ENCODE measurements at regions not wholly inside any gene's neighbourhood (a gene's known extent, or its start where the extent isn't known, plus 50 kb on each side); places are given as distances from the start of the nearest gene placed in this dataset.
"Not testable (repeated sequence)": the region's sequence is repeated elsewhere in the genome, so short reads cannot be mapped to it uniquely, and the experiment has no call there.

DNA sequence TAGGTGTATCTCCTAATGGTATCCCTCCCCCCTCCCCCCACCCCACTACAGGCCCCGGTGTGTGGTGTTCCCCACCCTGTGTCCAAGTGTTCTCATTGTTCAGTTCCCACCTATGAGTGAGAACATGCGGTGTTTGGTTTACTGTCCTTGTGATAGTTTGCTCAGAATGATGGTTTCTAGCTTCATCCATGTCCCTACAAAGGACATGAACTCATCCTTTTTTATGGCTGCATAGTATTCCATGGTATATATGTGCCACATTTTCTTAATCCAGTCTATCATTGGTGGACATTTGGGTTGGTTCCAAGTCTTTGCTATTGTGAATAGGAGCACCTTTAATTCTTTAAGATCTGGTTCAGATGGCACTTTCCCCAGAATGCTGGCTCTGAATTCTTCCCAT lies 58.5 kb upstream of the PTGFRN start:
- not testable (repeated sequence) for DNase-seq (ENCODE audit: low spot score)

DNA sequence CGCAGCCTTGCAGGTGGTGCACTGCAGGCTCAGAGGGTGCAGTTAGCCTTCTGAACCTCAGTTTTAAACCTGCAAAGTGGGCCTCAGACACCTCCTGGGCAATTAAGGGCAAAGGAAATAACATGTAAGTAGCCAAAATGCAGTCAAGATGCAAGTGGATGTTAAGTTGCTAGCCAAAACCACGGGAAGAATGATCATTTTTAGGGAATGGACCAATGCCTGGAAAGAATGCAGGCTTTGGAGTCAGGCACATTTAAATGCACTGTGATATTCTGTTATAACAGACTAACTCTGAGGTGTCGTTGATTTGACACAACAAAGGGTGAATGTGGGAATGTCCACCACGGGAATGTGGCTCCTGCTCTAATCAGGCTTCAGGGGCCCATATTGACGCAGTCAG lies 57.9 kb upstream of the PTGFRN start:
- DNase-seq (ENCODE audit: low spot score): no peak

DNA sequence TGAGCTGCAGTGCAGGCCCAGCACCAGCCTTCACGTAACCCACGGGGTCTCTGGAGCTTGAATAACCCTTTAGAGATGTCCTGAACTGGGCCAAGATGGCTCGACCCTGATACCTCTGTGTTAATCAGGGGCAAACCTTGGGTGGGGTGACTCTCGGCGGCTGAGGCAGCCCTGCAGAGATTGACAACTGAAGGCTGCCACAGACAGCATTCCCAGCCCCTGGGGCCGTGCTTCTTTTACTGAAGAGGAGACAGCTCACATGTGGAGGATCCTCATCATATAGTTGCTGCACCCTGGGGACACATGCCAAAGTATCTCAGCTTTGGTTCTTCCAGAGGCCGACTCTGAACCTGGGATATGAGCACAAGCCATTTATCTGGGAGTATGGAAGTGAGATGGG lies 57.3 kb upstream of the PTGFRN start:
- DNase-seq (ENCODE audit: low spot score): no peak

DNA sequence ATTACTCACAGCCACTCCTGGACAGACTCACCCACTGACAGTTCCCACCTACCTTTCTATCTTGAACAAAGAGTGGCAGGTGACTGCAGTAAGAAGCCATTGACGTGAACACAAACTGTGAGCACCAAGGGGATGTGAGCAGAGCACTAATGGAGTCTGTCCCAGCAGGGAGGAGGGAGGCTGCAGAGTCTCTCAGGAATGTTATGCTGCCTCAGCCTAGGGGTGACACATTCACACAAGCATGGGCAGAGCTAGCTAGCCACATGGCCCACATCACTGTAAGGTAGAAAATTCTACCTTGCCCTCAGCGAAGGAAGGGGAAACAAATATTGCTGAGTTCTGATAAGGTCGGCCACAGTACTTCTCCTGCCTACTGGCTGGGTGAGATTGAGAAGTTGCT lies 56.8 kb upstream of the PTGFRN start:
- DNase-seq (ENCODE audit: low spot score): peak; percentile 11

DNA sequence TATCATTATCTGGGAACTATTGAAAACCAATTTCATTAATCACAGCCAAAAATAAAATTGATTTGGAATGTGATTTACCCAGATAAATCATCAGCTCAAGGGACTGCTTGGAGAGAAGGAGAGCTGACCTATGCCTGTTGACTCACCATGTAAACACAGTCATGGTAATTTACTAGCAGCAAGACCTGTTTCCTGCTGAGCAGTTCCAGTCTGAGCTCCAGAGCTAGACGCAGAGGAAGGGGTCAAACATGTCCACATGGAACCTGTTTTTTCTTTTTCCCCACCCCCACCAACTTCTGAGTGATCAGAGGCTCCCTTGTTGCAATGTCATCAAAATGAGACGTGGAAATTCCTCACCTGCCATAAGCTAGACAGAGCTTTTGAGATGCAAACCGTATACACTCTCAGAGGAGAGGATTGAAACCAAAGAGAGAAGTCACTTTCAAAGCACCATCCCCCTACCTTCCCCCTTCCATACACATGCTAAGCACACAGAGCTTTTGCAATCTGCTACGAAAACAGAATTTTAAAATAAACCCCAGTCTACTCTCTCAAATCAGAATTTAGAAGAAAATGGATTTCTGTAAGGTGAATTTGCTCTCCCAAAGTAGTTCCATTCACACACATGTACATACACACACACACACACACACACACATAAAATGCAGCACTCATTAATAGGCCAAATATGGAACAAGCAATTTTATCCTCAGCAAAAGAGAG lies 55.9 kb upstream of the PTGFRN start:
- peak; percentile 92 for DNase-seq (ENCODE audit: low spot score)

DNA sequence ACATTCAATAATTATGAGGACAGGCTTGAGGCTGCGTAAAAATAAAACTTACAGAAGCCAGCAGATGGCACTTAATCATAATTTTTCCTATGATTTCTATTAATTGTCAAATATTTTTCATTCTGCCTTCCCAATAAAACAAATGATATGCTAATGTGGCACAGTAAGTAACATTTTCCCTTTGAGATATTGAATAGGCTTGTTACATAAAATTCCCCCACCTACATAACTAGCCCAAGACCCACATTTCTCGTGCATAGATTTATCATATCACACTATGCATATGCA lies 55.4 kb upstream of the PTGFRN start:
- DNase-seq (ENCODE audit: low spot score): no peak

DNA sequence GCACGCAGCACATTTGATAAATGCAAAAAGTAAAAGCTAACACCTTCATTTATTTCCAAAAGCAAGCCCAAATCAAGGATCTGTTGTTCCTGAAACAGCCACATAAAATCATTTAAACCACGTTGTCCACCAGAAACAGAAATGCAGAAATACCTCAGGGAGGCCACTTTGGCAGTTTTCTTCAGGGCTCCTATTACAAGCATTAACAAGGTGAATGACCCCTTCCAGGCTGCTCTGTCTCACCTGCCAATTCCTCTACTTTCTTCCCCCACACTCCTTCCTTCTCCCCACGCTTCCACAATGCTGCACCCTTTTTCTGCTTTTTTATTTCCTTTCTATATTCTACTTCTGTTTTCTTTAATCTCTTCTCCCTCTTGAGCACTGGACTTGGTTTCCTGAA lies 55.0 kb upstream of the PTGFRN start:
- DNase-seq (ENCODE audit: low spot score): no peak

DNA sequence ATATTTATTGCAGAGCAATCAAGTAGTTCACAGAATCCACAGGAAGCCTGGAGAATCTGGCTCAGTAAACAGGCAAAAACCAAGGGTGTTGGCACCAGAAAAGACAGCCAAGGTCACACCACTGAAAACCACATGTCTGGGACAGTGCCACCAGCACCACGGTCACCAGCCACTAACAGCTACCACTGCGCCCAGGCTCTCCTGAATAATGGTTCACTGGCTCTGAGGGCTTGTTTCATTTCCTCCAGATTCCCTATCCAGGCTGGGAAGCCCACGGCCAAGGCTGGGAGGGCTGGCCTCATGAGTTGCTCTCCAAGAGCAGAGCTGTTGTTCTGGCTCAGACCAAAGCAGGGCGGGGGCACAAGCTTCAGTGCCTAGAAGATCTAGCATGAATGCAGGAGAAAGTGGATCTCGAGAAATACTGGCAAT lies 54.5 kb upstream of the PTGFRN start:
- no peak for DNase-seq (ENCODE audit: low spot score)

DNA sequence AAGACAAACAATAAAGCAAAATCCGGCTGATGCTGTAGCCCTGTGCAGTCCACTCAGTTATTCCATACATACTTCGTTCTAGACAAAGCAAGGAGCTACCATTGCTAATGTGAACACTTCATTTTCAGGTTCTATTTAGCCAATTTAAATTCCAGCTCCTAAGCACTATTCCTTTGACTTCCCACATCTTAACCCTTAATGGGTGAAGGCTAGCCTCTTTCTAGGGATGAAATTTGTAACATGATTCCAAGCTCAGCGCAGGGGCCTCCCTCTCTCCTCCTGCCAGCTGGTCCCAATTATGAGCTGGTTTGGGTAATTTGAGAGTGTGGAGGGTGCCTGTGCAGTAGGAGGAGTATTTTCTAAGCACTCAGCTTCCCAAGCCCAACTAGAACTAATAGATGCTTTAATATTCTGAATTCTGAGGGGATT lies 53.9 kb upstream of the PTGFRN start:
- no peak for DNase-seq (ENCODE audit: low spot score)

DNA sequence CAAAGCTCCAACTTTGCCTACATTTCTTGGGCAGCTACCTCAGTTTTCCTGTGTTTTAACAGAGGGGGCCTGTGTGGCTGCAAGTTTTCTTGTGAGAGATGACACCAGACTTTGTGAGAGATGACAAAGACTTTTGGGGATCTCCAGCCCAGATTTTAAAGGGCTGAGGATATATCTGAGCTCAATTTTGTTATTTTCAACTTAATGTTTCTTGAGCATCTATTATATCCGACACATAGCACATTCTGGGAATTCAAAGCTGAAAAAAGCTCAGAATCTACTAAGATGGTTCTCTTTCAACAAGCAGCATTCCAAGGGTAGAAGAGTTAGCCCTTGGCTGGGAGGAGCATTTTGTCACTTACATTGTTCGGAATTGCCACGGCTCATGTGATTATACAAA lies 53.4 kb upstream of the PTGFRN start:
- DNase-seq (ENCODE audit: low spot score): no peak

DNA sequence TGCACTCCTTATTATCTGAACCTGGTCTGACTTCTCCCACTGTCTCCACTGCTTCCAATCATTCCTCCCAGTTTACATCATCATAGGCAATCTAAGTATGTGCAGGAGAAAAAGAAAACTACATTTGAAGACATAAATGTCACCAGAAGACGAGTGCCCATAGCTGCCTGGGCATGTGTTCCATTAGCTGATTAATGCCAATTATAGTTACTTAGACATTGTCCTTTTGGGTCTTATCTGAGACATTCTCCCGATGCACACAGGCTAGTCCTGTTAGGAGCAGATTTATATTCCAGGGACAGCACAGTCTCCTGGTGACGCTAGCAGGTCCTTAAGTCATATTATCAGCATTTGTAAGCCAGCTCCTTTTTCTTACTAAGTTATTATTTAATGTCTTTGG lies 52.6 kb upstream of the PTGFRN start:
- DNase-seq (ENCODE audit: low spot score): no peak
